Type B pancreatic cell (in vitro differentiated cells): ENCODE measurements at regions not wholly inside any gene's neighbourhood (a gene's known extent, or its start where the extent isn't known, plus 50 kb on each side); places are given as distances from the start of the nearest gene placed in this dataset.
"Not testable (repeated sequence)": the region's sequence is repeated elsewhere in the genome, so short reads cannot be mapped to it uniquely, and the experiment has no call there.

Source experiments
- DNase-seq: peaks from one replicate; pipeline ENCODE4 v3.0.0; 2021; ENCODE audit warnings: mixed read lengths; ENCODE audit not compliant: unreplicated experiment; ENCODE audit errors: extremely low spot score
- H3K27ac Mint-ChIP-seq: 2 replicates; pipeline ENCODE4 v1.8.0; 2021; ENCODE audit warnings: mild to moderate bottlenecking, mixed read lengths
- H3K27me3 Mint-ChIP-seq: 2 replicates; pipeline ENCODE4 v1.8.0; 2021; ENCODE audit warnings: mixed read lengths
- H3K36me3 Mint-ChIP-seq: 2 replicates; pipeline ENCODE4 v1.8.0; 2021; ENCODE audit warnings: mixed read lengths
- H3K4me1 Mint-ChIP-seq: one replicate; pipeline ENCODE4 v1.8.0; 2021; ENCODE audit warnings: mixed read lengths; ENCODE audit not compliant: unreplicated experiment
- H3K4me3 Mint-ChIP-seq: 2 replicates; pipeline ENCODE4 v1.8.0; 2021; ENCODE audit warnings: mild to moderate bottlenecking, mixed read lengths
- H3K9me3 Mint-ChIP-seq: 2 replicates; pipeline ENCODE4 v1.8.0; 2021; ENCODE audit warnings: mixed read lengths
- TF ChIP-seq, protein P1 (sequence below): fragments of 200-600 bp; sonication (generic); conservative IDR thresholded peaks from 2 replicates; pipeline ENCODE4 v1.5.0; 2021; ENCODE audit warnings: antibody characterized with exemption, mild to moderate bottlenecking

DNA sequence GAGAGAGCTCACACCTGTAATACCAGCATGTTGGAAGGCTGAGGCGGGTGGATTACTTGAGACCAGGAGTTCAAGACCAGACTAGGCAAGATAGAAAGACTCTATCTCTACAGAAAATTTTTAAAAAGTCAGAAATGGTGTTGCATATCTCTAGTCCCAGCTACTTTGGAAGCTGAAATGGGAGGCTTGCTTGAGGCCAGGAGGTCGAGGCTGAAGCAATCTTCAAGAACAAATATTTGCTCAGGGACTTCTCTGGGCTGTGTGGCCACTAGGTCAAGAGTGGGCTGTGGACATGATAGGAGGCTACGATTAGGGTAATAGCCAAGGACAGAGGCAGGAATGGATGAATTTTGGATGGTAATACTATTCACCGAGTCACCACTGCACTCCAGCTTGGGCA, 135.8 kb upstream of the PEG3 start:
- TF ChIP-seq, protein P1, sequence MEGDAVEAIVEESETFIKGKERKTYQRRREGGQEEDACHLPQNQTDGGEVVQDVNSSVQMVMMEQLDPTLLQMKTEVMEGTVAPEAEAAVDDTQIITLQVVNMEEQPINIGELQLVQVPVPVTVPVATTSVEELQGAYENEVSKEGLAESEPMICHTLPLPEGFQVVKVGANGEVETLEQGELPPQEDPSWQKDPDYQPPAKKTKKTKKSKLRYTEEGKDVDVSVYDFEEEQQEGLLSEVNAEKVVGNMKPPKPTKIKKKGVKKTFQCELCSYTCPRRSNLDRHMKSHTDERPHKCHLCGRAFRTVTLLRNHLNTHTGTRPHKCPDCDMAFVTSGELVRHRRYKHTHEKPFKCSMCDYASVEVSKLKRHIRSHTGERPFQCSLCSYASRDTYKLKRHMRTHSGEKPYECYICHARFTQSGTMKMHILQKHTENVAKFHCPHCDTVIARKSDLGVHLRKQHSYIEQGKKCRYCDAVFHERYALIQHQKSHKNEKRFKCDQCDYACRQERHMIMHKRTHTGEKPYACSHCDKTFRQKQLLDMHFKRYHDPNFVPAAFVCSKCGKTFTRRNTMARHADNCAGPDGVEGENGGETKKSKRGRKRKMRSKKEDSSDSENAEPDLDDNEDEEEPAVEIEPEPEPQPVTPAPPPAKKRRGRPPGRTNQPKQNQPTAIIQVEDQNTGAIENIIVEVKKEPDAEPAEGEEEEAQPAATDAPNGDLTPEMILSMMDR: no peak
- no peak for DNase-seq
- Mint-ChIP-seq H3K4me3 (no peak overlapping the region), H3K4me1 (no peaks in the 10 kb centered on the region), H3K36me3 (peaks cover 3% of the 10 kb centered on the region), H3K27ac (no peak overlapping the region), H3K27me3 (no peaks in the 10 kb centered on the region), H3K9me3 (peaks cover 16% of the 10 kb centered on the region)

DNA sequence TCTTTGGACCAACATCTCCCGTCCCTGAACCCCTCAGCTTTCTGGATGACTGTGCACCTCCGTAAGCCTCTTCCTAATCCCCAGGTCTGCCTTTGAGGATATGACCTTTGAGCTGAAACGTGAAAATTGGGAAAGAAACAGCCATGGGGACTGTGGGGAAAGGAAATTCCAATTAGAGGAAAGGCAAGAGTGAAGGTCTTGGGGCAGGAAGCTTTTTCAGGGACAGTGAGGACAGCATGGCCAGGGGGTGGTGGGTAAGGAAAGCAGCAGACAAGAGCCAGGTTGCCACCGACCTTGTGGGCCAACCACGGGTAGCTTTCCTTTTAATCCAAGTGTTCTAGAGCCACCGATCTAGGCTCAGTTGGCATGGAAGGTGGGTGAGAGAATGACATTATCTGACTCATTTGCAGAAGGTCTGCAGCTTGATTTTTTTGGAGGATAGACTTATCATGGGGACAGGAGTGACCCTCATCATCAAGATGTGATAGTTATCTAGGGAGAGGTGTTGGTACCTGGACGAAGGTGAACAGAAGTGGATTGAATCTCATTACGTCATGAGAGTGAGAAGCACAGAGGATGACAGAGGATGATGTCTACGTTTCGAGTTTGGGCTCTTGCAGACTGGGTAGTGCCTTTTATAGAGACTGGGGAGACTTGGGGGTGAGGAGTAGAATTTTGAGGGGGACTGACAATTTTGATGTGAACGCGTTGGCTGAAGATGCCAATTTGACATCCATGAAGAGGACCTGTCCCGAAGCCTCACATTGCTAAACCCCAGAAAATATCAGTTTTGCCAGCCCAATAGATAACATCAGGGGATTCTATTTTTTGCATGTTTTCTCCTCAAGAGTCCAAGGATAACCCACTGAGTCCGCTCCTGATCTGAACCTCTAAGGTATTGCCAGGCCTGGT, 136.7 kb upstream of the PEG3 start:
- H3K9me3 Mint-ChIP-seq: peaks cover 20% of the 10 kb centered on the region
- H3K27ac Mint-ChIP-seq: no peak overlapping the region
- peaks cover 3% of the 10 kb centered on the region for H3K36me3 Mint-ChIP-seq
- H3K4me3 Mint-ChIP-seq: no peak overlapping the region
- no peaks in the 10 kb centered on the region for H3K4me1 Mint-ChIP-seq
- no peak for DNase-seq
- TF ChIP-seq, protein P1: no peak
- no peaks in the 10 kb centered on the region for H3K27me3 Mint-ChIP-seq

DNA sequence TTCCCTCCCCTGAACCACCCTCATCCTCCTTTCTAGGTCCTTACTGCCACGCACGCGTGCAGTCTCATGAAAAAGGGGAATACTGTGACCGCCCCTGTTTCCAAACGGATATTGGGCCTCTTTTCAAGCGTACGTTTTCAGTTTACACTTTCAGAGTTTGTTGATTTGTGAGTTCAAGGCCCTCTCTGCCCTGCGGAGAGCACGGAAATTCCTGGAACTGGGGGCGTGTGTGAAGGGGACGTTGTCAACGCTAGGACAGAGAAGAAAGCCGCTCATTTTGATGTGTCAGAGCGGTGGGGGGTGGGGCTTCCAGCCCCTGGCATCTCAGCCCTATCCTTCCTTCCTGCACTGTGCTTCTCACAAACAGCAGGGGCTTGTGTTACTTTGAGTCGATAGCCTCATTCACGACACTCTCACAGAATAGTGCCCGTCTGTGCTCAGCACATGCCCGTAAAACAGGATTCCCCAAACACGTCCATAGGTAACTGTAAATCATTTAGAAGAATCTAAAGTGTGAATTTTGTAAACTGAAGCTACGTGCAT, 137.6 kb upstream of the PEG3 start:
- no peaks in the 10 kb centered on the region for H3K4me1 Mint-ChIP-seq
- peaks cover 3% of the 10 kb centered on the region for H3K36me3 Mint-ChIP-seq
- DNase-seq: no peak
- H3K9me3 Mint-ChIP-seq: peaks cover 20% of the 10 kb centered on the region
- H3K27ac Mint-ChIP-seq: no peak overlapping the region
- TF ChIP-seq, protein P1: no peak
- H3K27me3 Mint-ChIP-seq: no peaks in the 10 kb centered on the region
- no peak overlapping the region for H3K4me3 Mint-ChIP-seq

DNA sequence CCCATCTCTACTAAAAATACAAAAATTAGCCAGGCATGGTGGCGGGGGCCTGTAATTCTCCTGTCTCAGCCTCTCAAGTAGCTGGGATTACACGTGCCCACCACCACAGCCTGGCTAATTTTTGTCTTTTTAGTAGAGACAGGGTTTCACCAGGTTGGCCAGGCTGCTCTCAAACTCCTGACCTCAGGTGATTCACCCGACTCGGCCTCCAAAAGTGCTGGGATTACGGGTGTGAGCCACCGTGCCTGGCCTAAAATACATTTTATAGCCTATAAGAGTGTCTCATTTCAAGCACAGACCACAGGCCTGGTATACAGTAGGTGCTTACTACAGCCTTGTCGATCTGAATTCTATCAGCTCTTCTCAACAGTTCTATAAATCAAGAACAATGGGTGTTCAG, 139.5 kb upstream of the USP29 start:
- DNase-seq, H3K4me3 Mint-ChIP-seq, H3K27me3 Mint-ChIP-seq, H3K4me1 Mint-ChIP-seq, H3K36me3 Mint-ChIP-seq, H3K27ac Mint-ChIP-seq: not testable (repeated sequence)
- H3K9me3 Mint-ChIP-seq: peaks cover 11% of the 10 kb centered on the region

DNA sequence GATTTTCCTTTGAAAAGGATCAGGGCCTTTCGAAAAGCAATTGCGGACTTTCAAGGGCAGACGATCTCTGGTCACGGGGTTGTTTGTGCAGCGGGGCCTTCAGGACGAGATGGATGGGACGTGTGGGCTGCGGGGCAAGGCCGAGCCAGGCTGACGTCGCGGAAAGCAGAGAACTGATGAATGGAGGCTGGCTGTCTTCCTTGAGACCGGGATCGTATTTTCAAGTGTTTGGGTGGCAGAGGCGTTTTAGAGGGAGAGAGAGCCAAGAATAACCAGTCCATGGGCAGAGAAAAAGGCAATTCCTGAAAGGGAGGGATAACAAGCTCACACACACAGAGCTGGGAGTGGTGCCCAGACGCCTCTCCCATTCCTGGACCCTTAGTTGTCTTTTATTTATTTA, 138.9 kb upstream of the USP29 start:
- Mint-ChIP-seq H3K36me3 (no peaks in the 10 kb centered on the region), H3K27me3 (no peaks in the 10 kb centered on the region), H3K9me3 (peaks cover 13% of the 10 kb centered on the region), H3K4me1 (no peaks in the 10 kb centered on the region), H3K27ac (no peak overlapping the region), H3K4me3 (no peak overlapping the region)
- no peak for DNase-seq
- TF ChIP-seq, protein P1: no peak

DNA sequence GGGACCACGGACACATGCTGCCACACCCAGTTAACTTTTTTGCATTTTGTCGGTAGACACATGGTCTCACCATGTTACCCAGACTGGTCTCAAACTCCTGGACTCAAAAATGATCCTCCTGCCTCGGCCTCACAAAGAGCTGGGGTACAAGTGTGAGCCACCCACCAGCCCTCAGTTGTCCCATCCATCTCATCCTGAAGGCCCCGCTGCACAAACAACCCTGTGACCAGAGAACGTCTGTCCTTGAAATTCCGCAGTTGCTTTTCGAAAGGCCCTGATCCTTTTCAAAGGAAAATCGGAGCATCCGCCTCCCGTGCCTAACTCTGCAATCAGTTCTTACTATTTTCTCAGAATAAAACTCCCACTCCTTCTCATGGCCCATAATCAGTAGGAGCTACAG, 138.3 kb upstream of the USP29 start:
- not testable (repeated sequence) for H3K36me3 Mint-ChIP-seq, H3K27me3 Mint-ChIP-seq

More for the DNA sequence above, 138.3 kb upstream of the USP29 start:
- not testable (repeated sequence) for H3K4me3 Mint-ChIP-seq, H3K4me1 Mint-ChIP-seq, H3K27ac Mint-ChIP-seq, DNase-seq
- peaks cover 16% of the 10 kb centered on the region for H3K9me3 Mint-ChIP-seq
